ENCODE measurements at regions not wholly inside any gene's neighbourhood (a gene's known extent, or its start where the extent isn't known, plus 50 kb on each side); places are given as distances from the start of the nearest gene placed in this dataset.
"Not testable (repeated sequence)": the region's sequence is repeated elsewhere in the genome, so short reads cannot be mapped to it uniquely, and the experiment has no call there.

DNA sequence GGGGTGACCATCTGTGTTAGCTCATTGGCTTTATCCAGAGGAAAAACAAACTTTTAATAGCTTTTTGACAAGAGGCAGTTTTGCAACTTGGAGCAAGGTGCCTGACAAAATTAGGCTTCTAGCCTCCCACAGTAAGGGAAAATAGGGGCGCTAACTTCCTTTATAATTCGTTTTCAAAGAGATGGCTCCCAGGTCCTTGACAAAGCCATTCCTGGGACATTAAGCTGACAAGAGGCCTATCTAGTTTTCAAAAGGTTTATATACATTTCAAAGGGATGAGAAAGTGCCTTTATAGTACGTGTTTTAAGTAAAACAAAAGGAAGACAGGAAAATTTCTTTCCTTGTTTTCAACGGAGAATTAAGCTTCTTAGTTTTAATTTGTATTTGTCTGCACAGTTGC, 159.4 kb upstream of the GCFC2 start:
- DNase-seq = no peak

GRCh38 chr2:75865702-75866101, 155.0 kb upstream of the GCFC2 start:
- no peak for DNase-seq

- DNase-seq = no peak
Measured at GRCh38 chr2:75865083-75865482, 154.4 kb upstream of the GCFC2 start.

DNA sequence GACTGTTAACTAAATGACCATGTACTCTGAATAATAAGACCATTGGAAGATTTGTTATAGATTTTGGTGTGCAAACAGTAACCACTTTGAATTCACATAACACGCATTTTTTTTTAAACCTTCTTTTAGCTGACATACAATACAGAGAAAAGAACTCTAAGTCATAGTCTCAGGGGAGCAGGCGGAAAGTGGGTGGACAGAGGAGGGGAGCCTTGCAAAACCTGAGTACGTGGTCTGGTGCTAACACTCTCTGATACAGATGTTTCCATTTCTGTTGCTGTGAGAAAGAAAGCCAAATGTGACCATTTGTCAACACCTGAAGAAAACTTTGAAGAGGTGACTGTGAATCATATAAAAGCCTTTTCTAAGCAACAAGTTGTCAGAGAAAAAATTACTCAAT, 151.8 kb upstream of the GCFC2 start:
- no peak for DNase-seq

DNA sequence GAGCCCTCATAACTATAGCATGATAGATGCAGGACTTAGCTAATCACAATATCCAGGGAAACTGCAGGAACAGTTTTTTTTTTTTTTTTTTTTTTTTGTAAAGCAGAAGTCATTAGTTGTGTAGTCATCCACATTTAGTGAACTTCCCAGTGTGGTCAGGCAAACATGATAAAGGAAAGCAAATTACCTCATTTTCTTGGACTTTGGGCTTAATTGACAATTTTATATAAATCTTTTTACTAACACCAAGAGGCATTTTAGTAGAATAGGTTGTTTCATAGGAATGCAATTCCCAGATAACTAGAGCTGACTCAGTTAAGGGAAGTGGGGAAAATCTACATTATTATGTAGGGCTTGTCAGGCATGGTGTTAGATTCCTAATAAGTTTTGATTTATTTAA, 142.7 kb upstream of the GCFC2 start:
- DNase-seq = no peak

DNA sequence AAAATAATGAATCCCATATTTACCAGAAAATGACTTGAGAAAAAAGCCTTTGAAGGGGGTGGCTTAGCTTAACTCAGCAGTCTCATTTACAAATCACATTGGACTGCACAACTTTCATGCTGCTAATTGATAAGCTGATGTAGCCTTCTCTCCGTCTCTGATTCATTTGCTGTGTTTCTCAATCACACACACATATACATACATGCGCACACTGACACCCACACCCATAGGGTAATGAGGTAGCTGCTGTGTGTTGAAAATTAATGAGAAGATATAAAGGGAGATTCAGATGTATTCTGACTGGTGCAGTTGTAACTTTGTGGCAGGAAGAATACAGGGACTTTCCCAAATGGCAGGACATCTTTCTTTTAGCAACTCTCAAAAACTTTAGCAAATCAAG, 141.9 kb upstream of the GCFC2 start:
- no peak for DNase-seq

DNA sequence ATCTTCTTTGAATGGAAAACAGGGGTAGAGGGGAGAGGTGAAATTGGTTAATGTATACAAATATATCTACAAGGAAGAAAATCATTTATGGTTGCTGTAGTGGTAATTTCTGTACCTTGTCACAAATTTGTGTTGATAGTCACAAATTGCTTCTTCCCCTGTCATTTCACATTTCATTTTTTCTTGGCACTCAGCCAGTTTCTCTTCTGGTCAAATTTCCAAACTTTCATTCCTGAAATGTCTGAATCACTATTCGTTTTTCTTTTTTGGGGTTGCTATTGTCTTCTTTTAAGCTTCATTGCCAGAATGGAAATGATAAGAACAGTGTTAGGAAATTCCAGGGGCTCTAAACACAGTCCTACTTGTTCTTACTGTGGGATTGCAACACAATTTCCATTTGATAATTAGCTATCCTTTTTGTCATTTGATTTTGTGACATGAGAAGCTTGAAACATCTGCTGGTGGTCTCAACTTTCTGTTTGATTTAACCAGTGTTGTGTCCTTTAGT, 136.0 kb upstream of the GCFC2 start:
- no peak for DNase-seq

- DNase-seq = no peak
Measured at GRCh38 chr2:75844651-75845050, 133.9 kb upstream of the GCFC2 start.

GRCh38 chr2:75834588-75834987, 123.9 kb upstream of the GCFC2 start:
- DNase-seq = not testable (repeated sequence)

DNA sequence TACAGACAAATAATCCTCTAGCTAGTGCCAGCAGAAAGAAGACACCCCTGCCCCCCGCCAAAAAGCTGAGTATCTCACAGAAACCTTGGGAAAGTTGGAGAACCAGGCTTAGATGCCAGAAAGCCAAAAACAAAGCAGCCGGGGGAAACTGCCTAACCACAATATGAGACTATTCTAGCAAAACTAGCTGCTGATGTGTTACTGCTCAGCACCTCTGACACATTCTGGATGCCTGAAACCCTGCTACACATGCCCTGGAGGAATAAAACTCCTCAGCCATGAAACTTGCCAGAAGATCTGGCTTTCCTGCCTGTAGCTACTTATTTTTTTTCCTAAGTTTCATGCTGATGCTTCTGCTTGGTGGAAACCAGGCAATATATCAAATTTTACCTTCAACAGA, 122.7 kb upstream of the GCFC2 start:
- no peak for DNase-seq

DNA sequence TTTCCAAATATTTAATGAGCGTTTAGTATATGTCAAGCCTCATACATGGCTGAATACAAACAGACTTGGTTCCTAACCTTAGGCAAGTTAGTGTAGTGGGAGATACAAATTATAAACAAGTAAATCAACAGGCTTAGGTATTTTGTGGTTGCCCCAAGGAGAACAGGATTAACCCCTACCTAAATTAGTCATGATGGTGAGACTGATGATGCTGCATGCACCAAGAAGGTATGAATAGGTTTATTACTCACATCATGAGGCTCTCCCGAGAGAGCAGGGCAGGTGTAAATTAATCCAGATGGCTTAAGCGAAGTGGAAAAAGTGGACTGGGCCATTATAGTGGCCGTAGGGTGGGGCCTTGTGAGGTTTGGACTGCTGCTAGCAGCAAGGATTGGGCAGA, 118.1 kb upstream of the GCFC2 start:
- DNase-seq = no peak

GRCh38 chr2:75823515-75823914, 112.8 kb upstream of the GCFC2 start:
- DNase-seq = not testable (repeated sequence)

DNA sequence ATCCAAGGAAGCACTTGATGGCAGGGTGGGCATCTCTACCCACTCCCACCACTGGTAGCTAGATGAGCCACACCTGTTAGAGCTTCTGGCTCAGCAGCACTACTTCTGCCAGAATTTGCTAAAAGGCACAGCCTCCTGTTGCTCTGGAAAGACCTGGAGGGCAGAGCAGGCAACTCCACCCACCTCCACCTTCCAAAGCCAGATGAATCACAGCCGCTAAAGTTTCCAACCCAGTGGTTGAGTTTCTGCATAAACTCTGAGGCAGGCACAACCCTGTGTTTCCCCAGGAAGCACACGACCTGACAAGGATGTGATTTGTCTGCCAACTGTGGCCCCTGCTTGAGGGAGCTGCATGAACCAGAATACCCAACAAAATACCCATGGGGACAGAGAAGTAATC, 111.6 kb upstream of the GCFC2 start:
- DNase-seq = no peak

DNA sequence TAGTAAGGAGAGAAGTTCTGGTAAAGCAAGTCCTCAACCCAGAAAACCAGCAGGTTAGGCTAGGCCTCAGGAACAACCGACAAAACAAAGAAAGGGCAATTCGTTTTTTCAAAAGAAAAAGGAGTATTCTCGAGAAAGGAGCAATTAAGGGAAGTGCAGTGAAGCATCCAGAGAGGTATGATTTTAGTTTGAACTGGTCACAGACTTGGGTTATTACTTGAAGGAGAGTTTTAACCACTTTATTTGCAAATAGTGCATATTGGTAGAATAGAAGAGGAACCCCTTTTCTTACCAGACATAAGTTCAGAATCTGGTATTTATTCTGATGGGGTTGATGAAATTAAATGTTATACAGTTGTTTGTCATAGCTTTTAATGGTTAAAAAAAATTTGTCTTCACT, 110.0 kb upstream of the GCFC2 start:
- DNase-seq = no peak

- no peak for DNase-seq
Measured at GRCh38 chr2:75810611-75811330, 100.1 kb upstream of the GCFC2 start.

DNA sequence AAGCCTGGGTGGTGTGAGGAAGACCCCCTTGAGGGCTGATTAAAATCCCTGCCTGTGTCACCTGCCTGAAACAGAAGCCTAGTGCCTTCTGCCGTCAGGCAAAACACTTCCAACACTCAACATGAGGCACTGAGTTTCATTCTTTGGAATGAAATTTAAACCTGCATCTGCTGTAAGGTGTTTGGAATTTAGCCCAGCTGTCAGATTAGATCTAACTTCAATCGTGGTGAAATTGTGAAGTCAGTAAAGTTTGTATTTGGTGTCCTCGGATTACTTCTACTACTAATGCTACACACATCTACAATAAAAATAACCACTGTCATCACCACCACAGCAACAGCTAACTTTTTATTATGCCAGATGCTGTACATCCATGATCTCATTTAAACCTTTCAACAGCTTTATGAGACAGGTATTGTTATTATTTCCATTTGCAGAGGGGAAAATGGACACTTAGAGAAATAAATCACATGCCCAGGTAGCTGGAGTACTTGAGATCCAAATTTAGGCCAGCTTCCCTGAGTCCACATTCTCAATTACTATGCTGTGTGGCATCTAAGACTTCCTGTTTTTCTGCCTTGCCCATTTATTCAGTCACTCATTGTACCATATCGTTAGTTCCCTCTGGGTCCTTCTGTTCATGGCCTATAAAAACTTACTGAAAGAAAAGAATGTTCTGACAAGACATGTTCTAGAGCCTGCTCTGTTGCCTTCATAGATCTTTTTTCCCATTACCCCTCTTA, 98.2 kb upstream of the GCFC2 start:
- DNase-seq = no peak

GRCh38 chr2:75807992-75808391, 97.3 kb upstream of the GCFC2 start:
- DNase-seq = no peak

GRCh38 chr2:75801234-75801982, 90.7 kb upstream of the GCFC2 start:
- no peak for DNase-seq

DNA sequence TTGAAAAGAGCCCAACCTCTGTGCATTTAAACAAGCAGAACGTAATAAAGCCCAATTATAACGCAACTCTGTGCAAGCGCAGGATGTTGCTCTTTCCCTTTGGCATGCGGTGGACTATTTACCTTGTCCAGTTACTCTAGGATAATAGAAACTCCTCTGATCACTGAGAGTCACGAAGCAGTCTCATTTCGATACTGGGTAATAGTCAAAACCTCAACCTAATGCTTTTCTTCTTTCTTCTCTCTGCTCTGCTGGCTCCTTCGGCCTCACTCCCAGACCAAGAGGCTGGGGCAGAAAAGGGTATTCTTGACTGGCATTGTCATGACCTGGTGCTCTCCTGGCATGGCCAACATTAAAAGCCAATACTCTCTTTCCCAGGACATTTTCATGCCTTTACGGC, 89.7 kb upstream of the GCFC2 start:
- no peak for DNase-seq

DNA sequence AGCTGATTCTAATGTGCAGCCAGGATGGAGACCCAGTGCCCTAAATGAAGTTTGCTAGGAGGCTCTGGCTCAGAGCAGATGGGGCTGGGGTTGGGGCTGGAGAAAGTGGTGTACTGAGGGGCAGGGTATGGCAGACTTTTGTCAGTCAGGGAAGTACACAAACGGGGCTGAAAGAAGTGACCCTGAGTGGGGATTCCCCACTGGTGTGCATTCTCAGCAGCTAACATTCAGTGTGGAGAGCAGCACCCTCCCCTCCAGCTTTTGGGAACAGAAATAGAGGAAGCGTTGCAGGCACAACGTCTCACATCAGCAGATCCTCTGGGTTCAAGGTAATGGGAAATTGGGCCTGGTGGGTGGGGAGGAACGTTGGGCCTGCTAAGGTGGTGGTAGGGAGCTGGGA, 89.1 kb upstream of the GCFC2 start:
- no peak for DNase-seq

GRCh38 chr2:75798569-75798968, 87.9 kb upstream of the GCFC2 start:
- no peak for DNase-seq

DNA sequence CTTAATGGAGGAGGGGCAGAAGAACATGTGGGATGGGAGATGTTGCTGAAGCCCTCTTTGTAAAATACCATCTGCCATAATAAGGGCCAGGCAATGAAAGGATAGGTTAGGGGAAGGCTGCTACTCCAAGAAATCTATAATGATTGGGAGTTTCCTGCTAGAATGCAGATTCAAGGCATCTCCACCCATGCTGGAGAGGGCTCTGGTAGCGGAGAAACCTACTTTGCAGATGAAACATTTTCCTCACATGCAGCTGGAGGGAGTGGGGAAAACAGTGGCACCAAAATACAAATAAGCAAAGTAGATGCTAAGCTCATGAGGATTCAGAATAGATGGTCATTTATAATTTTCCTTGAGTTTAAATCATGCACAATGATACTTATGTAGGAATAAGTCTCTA, 82.3 kb upstream of the GCFC2 start:
- no peak for DNase-seq

GRCh38 chr2:75792146-75792545, 81.4 kb upstream of the GCFC2 start:
- DNase-seq = no peak

All from NCI-H774 (cell line).